Left ventricle myocardium inferior (tissue), 1 donor: ENCODE measurements at regions not wholly inside any gene's neighbourhood (a gene's known extent, or its start where the extent isn't known, plus 50 kb on each side); places are given as distances from the start of the nearest gene placed in this dataset.

ENCODE experiments used
- DNase-seq: peaks from one replicate; pipeline ENCODE4 v3.0.0-alpha.2; 2020
- H3K27ac ChIP-seq: fragments of 200-600 bp; replicated peaks from 2 replicates; pipeline ENCODE4 v1.8.0; 2021
- H3K27me3 ChIP-seq: fragments of 200-600 bp; 2 replicates; pipeline ENCODE4 v1.8.0; 2021; ENCODE audit warnings: low read depth
- H3K36me3 ChIP-seq: fragments of 200-600 bp; 2 replicates; pipeline ENCODE4 v1.8.0; 2021
- H3K4me1 ChIP-seq: fragments of 200-600 bp; 2 replicates; pipeline ENCODE4 v1.8.0; 2021
- H3K4me3 ChIP-seq: fragments of 200-600 bp; 2 replicates; pipeline ENCODE4 v1.8.0; 2021; ENCODE audit warnings: mild to moderate bottlenecking, moderate library complexity
- H3K9me3 ChIP-seq: fragments of 200-600 bp; replicated peaks from 2 replicates; pipeline ENCODE4 v1.8.0; 2021
- CTCF ChIP-seq: fragments of 200-600 bp; IDR thresholded peaks from 2 replicates; pipeline ENCODE4 v1.8.0; 2021; ENCODE audit warnings: antibody characterized with exemption, mild to moderate bottlenecking, borderline replicate concordance
- intact Hi-C: fragments of 100-400 bp; cut with micrococcal nuclease; formaldehyde crosslinking; loops from one replicate; pipeline ENCODE4 v1.11.0; 2022
- donor health status: DM: no; HTN: yes; CAD: no; lungs with severe emphysema.

- Histone ChIP-seq H3K4me3 (no peak overlapping the region), H3K9me3 (no peaks in the 10 kb centered on the region), H3K27ac (no peak overlapping the region), H3K27me3 (no peaks in the 10 kb centered on the region), H3K36me3 (no peaks in the 10 kb centered on the region), H3K4me1 (no peaks in the 10 kb centered on the region)
- no peak for DNase-seq
- intact Hi-C loops: no loop called here
- no peak for TF ChIP-seq CTCF
Measured at GRCh38 chr6:92352130-92352529, 1067.2 kb downstream of the EPHA7 start.

GRCh38 chr6:92341201-92341600 is 1078.2 kb downstream of the EPHA7 start:
- H3K27me3 ChIP-seq: no peaks in the 10 kb centered on the region
- no peak overlapping the region for H3K4me3 ChIP-seq
- H3K36me3 ChIP-seq: no peaks in the 10 kb centered on the region
- TF ChIP-seq CTCF: no peak
- H3K27ac ChIP-seq: no peak overlapping the region
- DNase-seq: no peak
- no peaks in the 10 kb centered on the region for H3K9me3 ChIP-seq
- intact Hi-C loops: no loop called here
- no peaks in the 10 kb centered on the region for H3K4me1 ChIP-seq

- DNase-seq: no peak
- no peaks in the 10 kb centered on the region for H3K27me3 ChIP-seq
- no peak overlapping the region for H3K4me3 ChIP-seq
- H3K27ac ChIP-seq: no peak overlapping the region
- no peaks in the 10 kb centered on the region for H3K36me3 ChIP-seq
- H3K4me1 ChIP-seq: no peaks in the 10 kb centered on the region
- TF ChIP-seq CTCF: no peak
- no peaks in the 10 kb centered on the region for H3K9me3 ChIP-seq
- intact Hi-C loops: no loop called here
Measured at GRCh38 chr6:92339936-92340640, 1079.3 kb downstream of the EPHA7 start.

- H3K36me3 ChIP-seq: no peaks in the 10 kb centered on the region
- H3K4me3 ChIP-seq: no peak overlapping the region
- H3K27me3 ChIP-seq: no peaks in the 10 kb centered on the region
- no peaks in the 10 kb centered on the region for H3K9me3 ChIP-seq
- no peak for TF ChIP-seq CTCF
- intact Hi-C loops: no loop called here
- no peak overlapping the region for H3K27ac ChIP-seq
- DNase-seq: no peak
- no peaks in the 10 kb centered on the region for H3K4me1 ChIP-seq
Measured at GRCh38 chr6:92337571-92337970, 1081.8 kb downstream of the EPHA7 start.

- no peak for TF ChIP-seq CTCF
- no peaks in the 10 kb centered on the region for H3K27me3 ChIP-seq
- no peak overlapping the region for H3K4me3 ChIP-seq
- DNase-seq: no peak
- no peak overlapping the region for H3K27ac ChIP-seq
- intact Hi-C loops: no loop called here
- no peaks in the 10 kb centered on the region for H3K4me1 ChIP-seq
- H3K9me3 ChIP-seq: no peaks in the 10 kb centered on the region
- no peaks in the 10 kb centered on the region for H3K36me3 ChIP-seq
Measured at GRCh38 chr6:92329208-92329847, 1090.0 kb downstream of the EPHA7 start.
